ENCODE measurements at regions not wholly inside any gene's neighbourhood (a gene's known extent, or its start where the extent isn't known, plus 50 kb on each side); places are given as distances from the start of the nearest gene placed in this dataset.

- Histone ChIP-seq H3K9ac (ENCODE audit: low read length) (no peak overlapping the region), H3K4me2 (ENCODE audit: low read length) (no peak overlapping the region), H3K4me1 (ENCODE audit: control insufficient read depth in 1 of 2, insufficient read depth in 2 of 2, low read length in 2 of 2) (no peaks in the 10 kb centered on the region), H4K20me1 (ENCODE audit: insufficient read depth) (no peaks in the 10 kb centered on the region; the same call in 1 of the 2 replicates), H2AFZ (ENCODE audit: low read depth, low read length, poor library complexity, severe bottlenecking) (no peak overlapping the region), H3K36me3 (ENCODE audit: control insufficient read depth in 1 of 2, insufficient read depth in 2 of 2, low read length in 2 of 2) (no peaks in the 10 kb centered on the region), H3K9me2 (ENCODE audit: insufficient read depth) (no peaks in the 10 kb centered on the region), H3K9me3 (ENCODE audit: control insufficient read depth in 1 of 2, insufficient read depth in 1 of 2, low read depth in 1 of 2, low read length in 2 of 2) (peaks cover 0 to 11% of the 10 kb centered on the region in 2 experiments; a peak in 1 of 4 replicates), H3K27me3 (ENCODE audit: insufficient read depth, low read length) (peaks cover 6% of the 10 kb centered on the region), H3K4me3 (replicated peaks in 1 of 2; ENCODE audit: low read depth in 1 of 2, low read length in 2 of 2) (no peak overlapping the region), H3K79me2 (ENCODE audit: insufficient read depth, low read length) (no peaks in the 10 kb centered on the region), H3K27ac (ENCODE audit: low read depth, low read length) (no peak overlapping the region)
- POLR2A ChIA-PET, result no interaction called here
- no TSS peak for BruUV-seq (replicated peaks)
- CTCF ChIA-PET, result no interaction called here
- no peak for ATAC-seq
- no peak for TF ChIP-seq CBX3 (IDR thresholded peaks at IDR 0.05; ENCODE audit: low read depth)
- TF ChIP-seq SRF (IDR thresholded peaks at IDR 0.05; ENCODE audit: low read depth), result no peak
- TF ChIP-seq ELF1 (IDR thresholded peaks at IDR 0.05; ENCODE audit: borderline replicate concordance, low read depth), result no peak
- TF ChIP-seq, protein P1, sequence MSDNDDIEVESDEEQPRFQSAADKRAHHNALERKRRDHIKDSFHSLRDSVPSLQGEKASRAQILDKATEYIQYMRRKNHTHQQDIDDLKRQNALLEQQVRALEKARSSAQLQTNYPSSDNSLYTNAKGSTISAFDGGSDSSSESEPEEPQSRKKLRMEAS (IDR thresholded peaks at IDR 0.05), result no peak
- TF ChIP-seq CEBPB (IDR thresholded peaks at IDR 0.05; ENCODE audit: low read depth), result no peak
- no peak for TF ChIP-seq REST (IDR thresholded peaks at IDR 0.05; ENCODE audit: low read depth)
- no peak for TF ChIP-seq ZNF274 (IDR thresholded peaks at IDR 0.05; ENCODE audit: low read depth, low read length)
- no peak for TF ChIP-seq TCF7L2 (IDR thresholded peaks at IDR 0.05; ENCODE audit: borderline replicate concordance, extremely low read depth, insufficient read depth, insufficient read length)
- no peak for TF ChIP-seq RAD21 (IDR thresholded peaks at IDR 0.05; ENCODE audit: low read depth)
- TF ChIP-seq FOSL1 (IDR thresholded peaks at IDR 0.05; ENCODE audit: low read depth), result no peak
- no peak for TF ChIP-seq SP1 (IDR thresholded peaks at IDR 0.05; ENCODE audit: low read depth)
- no peak for TF ChIP-seq POLR2AphosphoS5 (IDR thresholded peaks at IDR 0.05; ENCODE audit: low read depth, low read length)
- TF ChIP-seq YY1 (IDR thresholded peaks at IDR 0.05; ENCODE audit: extremely low read depth, insufficient replicate concordance, low read depth, low read length), result no peak
- TF ChIP-seq, protein P2, sequence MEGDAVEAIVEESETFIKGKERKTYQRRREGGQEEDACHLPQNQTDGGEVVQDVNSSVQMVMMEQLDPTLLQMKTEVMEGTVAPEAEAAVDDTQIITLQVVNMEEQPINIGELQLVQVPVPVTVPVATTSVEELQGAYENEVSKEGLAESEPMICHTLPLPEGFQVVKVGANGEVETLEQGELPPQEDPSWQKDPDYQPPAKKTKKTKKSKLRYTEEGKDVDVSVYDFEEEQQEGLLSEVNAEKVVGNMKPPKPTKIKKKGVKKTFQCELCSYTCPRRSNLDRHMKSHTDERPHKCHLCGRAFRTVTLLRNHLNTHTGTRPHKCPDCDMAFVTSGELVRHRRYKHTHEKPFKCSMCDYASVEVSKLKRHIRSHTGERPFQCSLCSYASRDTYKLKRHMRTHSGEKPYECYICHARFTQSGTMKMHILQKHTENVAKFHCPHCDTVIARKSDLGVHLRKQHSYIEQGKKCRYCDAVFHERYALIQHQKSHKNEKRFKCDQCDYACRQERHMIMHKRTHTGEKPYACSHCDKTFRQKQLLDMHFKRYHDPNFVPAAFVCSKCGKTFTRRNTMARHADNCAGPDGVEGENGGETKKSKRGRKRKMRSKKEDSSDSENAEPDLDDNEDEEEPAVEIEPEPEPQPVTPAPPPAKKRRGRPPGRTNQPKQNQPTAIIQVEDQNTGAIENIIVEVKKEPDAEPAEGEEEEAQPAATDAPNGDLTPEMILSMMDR (IDR thresholded peaks at IDR 0.05 in 2 of 3, conservative IDR thresholded peaks at IDR 0.05 in 1 of 3; ENCODE audit: borderline replicate concordance in 1 of 3, insufficient read depth in 1 of 3, low read depth in 2 of 3, low read length in 2 of 3), result no peak
- no peak for TF ChIP-seq ZFX (IDR thresholded peaks at IDR 0.05)
- no peak for DNase-seq (ENCODE audit: low read depth, low spot score)
- intact Hi-C loops (cut with micrococcal nuclease), result no loop called here
- RAD21 ChIA-PET (ENCODE audit: low non-redundant PET in 1 of 2, low total read pairs in 2 of 2, uncharacterized antibody in 2 of 2, unreplicated experiment in 2 of 2), result no interaction called here
These were observed 227.8 kb upstream of the MIR17HG start for GRCh38 chr13:91119643-91120042.

Data from HCT116 (cell line).